NCI-H446 treated with DMSO at 0.1 percent for 48 hours (cell line): ENCODE measurements at regions not wholly inside any gene's neighbourhood (a gene's known extent, or its start where the extent isn't known, plus 50 kb on each side); places are given as distances from the start of the nearest gene placed in this dataset.
A peak's percentile ranks its signal among the peaks of the same experiment; 100 is the strongest.

Source experiments
- DNase-seq: peaks from one replicate; lab custom pipeline; 2025; lab: John Stamatoyannopoulos, UW

GRCh38 chr5:129341306-129341705 is 118.8 kb upstream of the ADAMTS19 start:
- no peak for DNase-seq

DNA sequence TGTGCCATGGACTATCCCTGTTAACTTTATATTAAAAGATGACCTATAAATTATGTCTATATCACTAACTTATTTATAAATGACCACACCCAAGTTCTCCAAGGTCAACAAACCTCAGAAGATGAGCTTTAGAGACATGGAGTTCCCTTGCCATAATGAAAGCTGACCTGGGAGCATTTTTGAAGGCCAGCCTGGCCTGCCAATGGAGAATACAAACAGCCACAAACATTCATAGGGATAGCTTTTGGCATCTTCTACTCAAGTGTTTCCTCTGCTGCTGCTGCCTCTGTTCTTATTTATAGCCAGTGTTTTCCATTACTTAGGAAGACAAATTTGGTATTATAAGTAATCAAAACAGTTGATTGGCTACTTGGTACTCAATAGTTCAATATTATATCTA is 117.3 kb upstream of the ADAMTS19 start:
- DNase-seq: no peak

DNA sequence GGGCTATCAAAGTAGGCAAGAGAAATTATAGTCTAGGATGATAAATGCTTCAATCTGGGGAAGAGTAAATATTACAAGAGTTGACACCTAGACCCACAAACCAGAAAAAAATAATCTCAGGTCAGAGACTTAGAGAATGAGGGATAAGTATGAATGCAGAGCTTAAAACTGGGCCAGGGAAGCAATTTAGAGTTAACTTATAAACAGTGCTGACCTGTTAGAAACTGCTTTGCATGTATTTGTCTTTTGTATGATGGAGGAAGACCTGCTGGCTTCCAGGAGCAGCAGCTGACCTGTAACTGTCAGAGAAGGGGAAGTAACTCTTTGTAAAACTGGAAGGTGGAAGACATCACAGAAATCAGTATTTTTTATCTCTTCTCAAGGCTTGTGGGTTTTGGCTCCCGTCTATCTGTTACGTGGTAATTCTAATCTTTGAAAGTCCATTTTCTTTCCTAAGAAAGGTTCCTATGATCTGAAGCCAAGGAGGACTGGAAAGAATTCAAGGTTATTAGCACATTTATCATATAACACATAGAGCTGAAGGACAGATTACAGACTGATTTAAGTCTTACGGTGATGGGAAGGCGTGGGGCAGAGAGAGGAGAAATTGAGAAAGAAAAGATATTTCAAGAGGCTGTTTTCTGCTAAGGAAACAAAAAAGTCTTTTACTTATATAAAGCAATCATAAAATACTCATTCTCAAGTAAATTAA is 114.7 kb upstream of the ADAMTS19 start:
- no peak for DNase-seq

- no peak for DNase-seq
These were observed 103.3 kb upstream of the ADAMTS19 start for GRCh38 chr5:129356846-129357245.

DNA sequence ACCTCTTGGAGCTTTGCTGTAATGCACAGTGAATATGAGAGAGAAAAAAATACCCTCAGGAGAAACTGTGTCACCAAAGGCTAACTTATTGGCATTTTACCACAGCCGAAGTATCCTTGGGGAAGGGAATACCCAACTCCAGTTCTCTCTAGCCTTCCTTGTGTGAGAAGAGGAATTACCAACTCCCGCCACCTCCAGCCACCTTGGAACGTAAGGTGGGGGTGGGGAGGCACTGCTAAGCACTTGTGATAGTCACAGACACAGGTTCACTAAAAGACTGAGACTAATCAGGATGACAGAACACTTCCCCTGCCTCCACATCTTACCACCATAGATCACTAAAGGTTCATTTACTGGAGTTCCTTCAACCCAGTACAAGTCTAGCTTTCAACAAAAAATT is 102.0 kb upstream of the ADAMTS19 start:
- no peak for DNase-seq

DNA sequence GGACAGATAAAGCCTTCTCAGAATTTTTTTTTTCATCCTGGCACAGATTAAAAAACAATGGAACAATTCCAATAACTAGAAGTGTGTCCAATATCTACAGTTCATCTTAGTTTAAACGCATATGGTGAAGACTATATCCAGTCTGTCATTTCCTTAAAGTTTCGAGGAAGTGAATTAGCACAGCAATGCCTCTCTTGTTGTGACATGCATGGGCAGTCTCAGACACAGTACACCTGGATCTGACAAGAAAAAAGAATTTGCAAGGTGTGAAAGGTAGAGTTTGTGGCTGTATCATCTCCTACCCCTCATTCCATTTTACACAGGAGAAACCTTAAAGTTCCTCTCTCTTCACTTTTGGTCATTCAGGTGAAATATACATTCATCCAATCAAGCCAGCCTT is 100.6 kb upstream of the ADAMTS19 start:
- no peak for DNase-seq

DNA sequence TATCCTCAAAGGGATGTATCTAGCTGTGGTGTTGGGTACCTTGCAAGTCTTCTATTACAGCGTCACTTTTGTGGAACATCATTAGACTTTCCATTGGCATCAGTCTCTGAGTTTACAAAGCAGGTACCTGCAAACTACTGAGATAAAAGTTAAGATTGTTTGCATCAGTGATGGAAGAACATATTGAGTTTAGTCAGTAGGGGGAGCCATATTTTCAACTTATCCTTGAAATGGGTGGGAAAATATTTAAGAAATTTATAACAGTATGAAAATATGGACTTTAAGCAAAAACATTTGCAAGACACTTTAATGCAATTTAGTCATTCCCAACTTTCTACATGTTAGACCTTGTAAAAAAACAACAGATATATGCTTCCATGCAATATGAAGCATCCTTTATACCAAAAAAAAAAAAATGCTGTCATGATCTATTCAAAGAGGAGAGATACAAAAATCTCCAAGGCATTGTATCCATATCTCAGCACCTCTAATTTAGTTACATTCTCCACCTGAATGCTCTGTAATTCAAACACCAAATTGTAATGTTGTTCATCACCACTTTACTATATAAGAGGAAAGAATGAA is 98.6 kb upstream of the ADAMTS19 start:
- no peak for DNase-seq

DNA sequence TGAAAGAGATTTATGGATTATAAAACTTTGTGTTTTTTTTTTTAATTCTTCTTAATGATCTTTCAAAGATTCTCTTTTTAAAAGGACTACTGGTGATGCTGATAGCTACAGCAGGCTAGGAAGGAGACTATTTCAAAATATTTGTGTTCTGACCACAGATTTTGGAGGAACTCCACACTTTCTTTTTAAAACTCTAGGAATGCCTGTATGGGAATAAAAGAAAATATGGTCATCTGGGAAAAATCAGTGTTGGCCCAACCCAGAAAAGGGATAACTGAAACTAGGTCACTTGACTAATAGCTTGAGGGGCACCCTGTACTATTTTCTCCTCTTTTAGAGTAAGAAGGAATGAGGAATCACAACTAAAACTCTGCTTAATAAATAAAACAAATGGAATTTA is 97.6 kb upstream of the ADAMTS19 start:
- DNase-seq: no peak

DNA sequence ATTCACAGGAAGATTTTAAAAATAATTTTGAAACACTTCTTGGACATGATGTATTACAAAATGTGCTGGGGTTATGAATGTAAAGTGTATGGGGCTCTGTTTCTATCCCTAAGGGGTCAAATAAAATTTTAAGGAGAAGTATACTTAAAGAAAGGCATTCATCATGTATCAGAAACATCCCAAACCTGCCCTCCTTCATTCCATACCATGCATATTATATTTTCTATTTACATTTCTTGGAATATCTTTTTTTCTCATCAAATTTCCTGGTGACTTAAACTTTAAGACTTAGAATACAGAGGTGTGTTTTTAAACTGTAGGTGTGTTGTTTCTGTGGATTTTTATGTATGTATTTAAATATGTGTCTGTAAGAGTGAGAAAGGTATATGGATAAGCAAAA is 96.1 kb upstream of the ADAMTS19 start:
- no peak for DNase-seq

GRCh38 chr5:129367883-129368282 is 92.2 kb upstream of the ADAMTS19 start:
- DNase-seq: no peak

GRCh38 chr5:129372025-129372424 is 88.1 kb upstream of the ADAMTS19 start:
- no peak for DNase-seq

GRCh38 chr5:129377504-129377903 is 82.6 kb upstream of the ADAMTS19 start:
- no peak for DNase-seq

GRCh38 chr5:129378961-129379360 is 81.1 kb upstream of the ADAMTS19 start:
- DNase-seq: no peak

GRCh38 chr5:129379406-129379805 is 80.7 kb upstream of the ADAMTS19 start:
- DNase-seq: no peak

- DNase-seq: no peak
These were observed 77.0 kb upstream of the ADAMTS19 start for GRCh38 chr5:129382921-129383672.

- DNase-seq: no peak
These were observed 75.9 kb upstream of the ADAMTS19 start for GRCh38 chr5:129384193-129384592.

DNA sequence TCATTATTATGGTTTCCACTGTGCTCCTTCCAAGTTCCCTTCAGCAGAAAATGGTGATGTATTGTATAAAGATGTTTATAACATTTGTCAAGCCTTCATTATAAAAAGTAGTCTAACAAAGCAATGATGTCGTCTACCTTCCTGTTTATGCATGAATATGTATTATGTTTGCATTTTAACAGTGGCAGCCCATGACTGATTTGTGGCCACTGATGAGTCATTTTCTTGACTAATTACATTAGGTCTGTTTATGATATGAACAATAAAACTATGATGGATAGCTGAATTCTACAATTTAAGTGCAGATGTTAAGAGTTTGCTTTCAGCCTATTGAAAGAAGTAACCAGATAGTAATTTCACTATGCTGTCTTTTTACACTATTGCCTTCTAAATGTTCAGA is 75.4 kb upstream of the ADAMTS19 start:
- DNase-seq: no peak

DNA sequence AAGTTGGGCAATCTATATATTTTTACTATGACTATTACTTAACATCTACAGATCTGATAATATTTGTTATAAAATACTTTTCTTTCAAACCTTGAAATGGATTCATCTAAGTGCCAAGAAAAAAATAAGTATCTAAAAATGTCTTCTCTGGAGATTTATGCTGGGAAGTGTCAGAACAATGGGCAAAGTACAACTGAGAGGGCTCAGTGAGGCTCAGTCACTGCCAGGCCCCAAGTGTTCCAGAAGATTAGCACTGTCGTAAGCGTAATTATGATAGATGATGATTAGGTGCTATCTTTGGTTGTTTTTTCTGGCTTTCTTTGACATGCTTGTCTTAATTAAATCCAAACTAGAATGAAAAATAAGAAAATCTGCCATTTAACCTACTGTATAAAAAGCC is 72.2 kb upstream of the ADAMTS19 start:
- peak; percentile 2 for DNase-seq

- DNase-seq: no peak
These were observed 67.4 kb upstream of the ADAMTS19 start for GRCh38 chr5:129392681-129393080.

DNA sequence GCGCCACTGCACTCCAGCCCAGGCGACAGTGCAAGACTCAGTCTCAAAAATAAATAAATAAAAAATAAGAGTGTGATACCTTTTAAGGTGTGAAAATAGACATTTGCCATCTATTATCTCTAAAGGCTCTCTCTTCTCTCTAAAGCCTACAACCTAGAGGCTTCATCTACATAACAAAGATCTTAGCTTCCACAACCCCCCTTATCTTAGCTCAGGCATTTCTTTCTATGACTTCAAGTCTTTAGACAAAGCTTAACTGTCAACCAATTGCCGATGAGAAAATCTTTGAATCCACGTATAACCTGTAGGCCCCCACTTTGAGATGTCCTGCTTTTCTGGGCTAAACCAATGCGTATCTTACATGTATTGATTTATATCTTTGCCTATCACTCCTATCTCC is 64.9 kb upstream of the ADAMTS19 start:
- no peak for DNase-seq

DNA sequence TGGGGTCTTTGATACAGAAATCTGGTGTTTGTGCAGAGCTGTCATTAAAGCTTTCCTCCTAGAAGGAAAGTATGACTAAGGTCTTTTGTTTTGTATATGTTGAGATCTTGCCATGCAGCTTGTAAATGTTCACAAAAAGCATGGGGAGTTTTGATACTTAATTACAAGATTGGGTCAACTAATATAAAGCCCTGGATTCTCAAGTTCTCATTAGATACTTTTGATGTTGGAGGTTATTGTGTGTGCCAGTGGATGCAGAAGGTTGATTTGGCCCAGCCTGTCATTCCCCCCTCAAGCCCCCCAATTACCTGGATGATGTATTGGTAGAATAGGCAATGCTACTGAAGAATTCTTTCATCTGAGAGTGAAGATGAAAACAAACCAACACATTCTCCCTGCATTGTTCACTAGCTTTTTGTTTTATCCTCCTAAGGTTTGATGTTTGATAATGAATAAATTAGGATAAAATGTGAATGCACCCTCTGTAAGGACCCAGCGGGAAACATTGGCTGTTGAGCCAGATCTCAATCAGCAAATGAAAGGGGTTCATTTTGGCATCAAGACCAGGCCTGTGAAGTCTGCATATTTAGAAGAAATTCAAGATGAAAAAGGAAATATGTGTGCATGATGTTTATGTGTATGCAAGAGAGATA is 61.9 kb upstream of the ADAMTS19 start:
- DNase-seq: no peak

- no peak for DNase-seq
These were observed 61.0 kb upstream of the ADAMTS19 start for GRCh38 chr5:129399069-129399468.
